ENCODE measurements at regions not wholly inside any gene's neighbourhood (a gene's known extent, or its start where the extent isn't known, plus 50 kb on each side); places are given as distances from the start of the nearest gene placed in this dataset.

DNA sequence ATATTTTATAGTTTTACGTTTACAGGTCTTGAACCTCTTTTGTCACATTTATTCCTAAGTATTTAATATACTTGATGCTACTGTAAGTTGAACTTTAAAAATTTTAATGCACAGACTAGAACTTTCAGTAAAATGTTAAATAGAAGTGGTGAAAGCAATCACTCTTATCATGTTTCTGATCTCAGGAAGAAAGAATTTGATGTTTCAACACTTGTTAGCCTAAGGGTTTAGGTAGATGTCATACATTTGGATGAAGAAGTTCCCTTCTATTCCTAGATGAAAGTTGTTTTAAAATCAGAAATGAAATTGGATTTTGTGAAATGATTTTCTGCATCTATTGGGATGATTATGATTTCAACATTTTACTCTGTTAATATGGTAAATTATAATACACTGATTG lies 63.6 kb upstream of the TTLL7 start:
- Histone ChIP-seq H3K4me3 (ENCODE audit: low read length) (no peak overlapping the region), H4K5ac (ENCODE audit: low read length) (no peak overlapping the region), H2BK5ac (ENCODE audit: low read length) (no peak overlapping the region), H3K4ac (ENCODE audit: low read depth, low read length) (no peak overlapping the region), H3K79me1 (ENCODE audit: low read length) (no peaks in the 10 kb centered on the region), H3K56ac (ENCODE audit: low read length) (no peak overlapping the region), H3K79me2 (ENCODE audit: control insufficient read depth, insufficient read depth, low read length) (no peaks in the 10 kb centered on the region), H3K4me2 (ENCODE audit: low read length) (no peak overlapping the region), H3K4me1 (ENCODE audit: control insufficient read depth, low read depth, low read length) (no peaks in the 10 kb centered on the region), H2BK15ac (replicated peaks; ENCODE audit: low read depth) (no peak overlapping the region), H3K27ac (ENCODE audit: low read depth, low read length) (no peak overlapping the region), H3K9ac (ENCODE audit: low read length) (no peak overlapping the region), H4K8ac (ENCODE audit: low read depth, low read length) (no peak overlapping the region), H3K36me3 (ENCODE audit: control insufficient read depth, insufficient read depth, low read length) (no peaks in the 10 kb centered on the region), H2AK5ac (ENCODE audit: low read length) (no peak overlapping the region), H2BK120ac (ENCODE audit: low read depth, low read length) (no peak overlapping the region), H3K27me3 (ENCODE audit: insufficient read depth, low read length, poor library complexity) (no peaks in the 10 kb centered on the region), H3K23ac (ENCODE audit: low read length) (no peak overlapping the region), H3K18ac (ENCODE audit: low read length) (no peak overlapping the region)
- no CpG with 5 or more reads among the region's 1 CpG for WGBS (ENCODE audit: extremely low coverage, insufficient coverage, low lambda C conversion rate)
- no peak for DNase-seq

GRCh38 chr1:84061336-84061735 lies 62.4 kb upstream of the TTLL7 start:
- no peak for DNase-seq

DNA sequence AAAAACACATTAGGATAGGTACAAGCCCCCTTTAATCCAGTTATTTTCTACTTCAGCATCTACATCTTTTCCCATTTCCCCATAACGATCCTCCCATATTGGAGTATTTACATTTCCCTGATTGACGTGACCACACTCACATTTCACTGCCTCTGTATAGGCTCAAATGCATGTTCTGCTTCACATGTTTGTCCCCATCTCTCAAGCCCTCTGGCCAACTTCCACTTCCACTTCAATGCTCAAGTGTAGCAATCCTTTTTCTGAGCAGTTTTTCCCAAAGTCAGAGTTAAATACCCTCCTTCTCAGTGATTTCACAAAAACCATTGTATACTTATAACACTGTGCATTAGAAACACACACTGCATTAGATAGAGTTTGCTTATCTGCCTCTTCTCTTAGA lies 61.8 kb upstream of the TTLL7 start:
- Histone ChIP-seq H3K36me3 (ENCODE audit: control insufficient read depth, insufficient read depth, low read length) (no peaks in the 10 kb centered on the region), H3K4me3 (ENCODE audit: low read length) (no peak overlapping the region), H2BK5ac (ENCODE audit: low read length) (no peak overlapping the region), H3K27ac (ENCODE audit: low read depth, low read length) (no peak overlapping the region), H3K4me2 (ENCODE audit: low read length) (no peak overlapping the region), H3K4ac (ENCODE audit: low read depth, low read length) (no peak overlapping the region), H2AK5ac (ENCODE audit: low read length) (no peak overlapping the region), H2BK120ac (ENCODE audit: low read depth, low read length) (no peak overlapping the region), H2BK15ac (replicated peaks; ENCODE audit: low read depth) (no peak overlapping the region), H4K5ac (ENCODE audit: low read length) (no peak overlapping the region), H3K4me1 (ENCODE audit: control insufficient read depth, low read depth, low read length) (no peaks in the 10 kb centered on the region), H3K27me3 (ENCODE audit: insufficient read depth, low read length, poor library complexity) (no peaks in the 10 kb centered on the region), H3K56ac (ENCODE audit: low read length) (no peak overlapping the region), H3K79me2 (ENCODE audit: control insufficient read depth, insufficient read depth, low read length) (no peaks in the 10 kb centered on the region), H3K18ac (ENCODE audit: low read length) (no peak overlapping the region), H3K23ac (ENCODE audit: low read length) (no peak overlapping the region), H4K8ac (ENCODE audit: low read depth, low read length) (no peak overlapping the region), H3K79me1 (ENCODE audit: low read length) (no peaks in the 10 kb centered on the region), H3K9ac (ENCODE audit: low read length) (no peak overlapping the region)
- WGBS (ENCODE audit: extremely low coverage, insufficient coverage, low lambda C conversion rate), result no CpG with 5 or more reads among the region's 2 CpGs
- no peak for DNase-seq

More at GRCh38 chr1:84061336-84061735, 62.4 kb upstream of the TTLL7 start:
- Histone ChIP-seq H3K4me2 (ENCODE audit: low read length) (no peak overlapping the region), H3K36me3 (ENCODE audit: control insufficient read depth, insufficient read depth, low read length) (no peaks in the 10 kb centered on the region), H3K18ac (ENCODE audit: low read length) (no peak overlapping the region), H3K9ac (ENCODE audit: low read length) (no peak overlapping the region), H3K4me1 (ENCODE audit: control insufficient read depth, low read depth, low read length) (no peaks in the 10 kb centered on the region), H2BK5ac (ENCODE audit: low read length) (no peak overlapping the region), H3K27me3 (ENCODE audit: insufficient read depth, low read length, poor library complexity) (no peaks in the 10 kb centered on the region), H3K23ac (ENCODE audit: low read length) (no peak overlapping the region), H3K79me2 (ENCODE audit: control insufficient read depth, insufficient read depth, low read length) (no peaks in the 10 kb centered on the region), H2AK5ac (ENCODE audit: low read length) (no peak overlapping the region), H3K56ac (ENCODE audit: low read length) (no peak overlapping the region), H3K4ac (ENCODE audit: low read depth, low read length) (no peak overlapping the region), H3K79me1 (ENCODE audit: low read length) (no peaks in the 10 kb centered on the region), H3K4me3 (ENCODE audit: low read length) (no peak overlapping the region), H4K8ac (ENCODE audit: low read depth, low read length) (no peak overlapping the region), H2BK15ac (replicated peaks; ENCODE audit: low read depth) (no peak overlapping the region), H3K27ac (ENCODE audit: low read depth, low read length) (no peak overlapping the region), H2BK120ac (ENCODE audit: low read depth, low read length) (no peak overlapping the region), H4K5ac (ENCODE audit: low read length) (no peak overlapping the region)
- no CpG with 5 or more reads among the region's 2 CpGs for WGBS (ENCODE audit: extremely low coverage, insufficient coverage, low lambda C conversion rate)

GRCh38 chr1:84048820-84049219 lies 49.9 kb upstream of the TTLL7 start:
- H3K4me3 ChIP-seq (ENCODE audit: low read length), result no peak overlapping the region
- H3K23ac ChIP-seq (ENCODE audit: low read length), result no peak overlapping the region
- no peak overlapping the region for H3K9ac ChIP-seq (ENCODE audit: low read length)
- H3K79me2 ChIP-seq (ENCODE audit: control insufficient read depth, insufficient read depth, low read length), result no peaks in the 10 kb centered on the region
- H4K8ac ChIP-seq (ENCODE audit: low read depth, low read length), result no peak overlapping the region
- no peak overlapping the region for H3K56ac ChIP-seq (ENCODE audit: low read length)
- H3K27ac ChIP-seq (ENCODE audit: low read depth, low read length), result no peak overlapping the region
- no CpG with 5 or more reads among the region's 2 CpGs for WGBS (ENCODE audit: extremely low coverage, insufficient coverage, low lambda C conversion rate)
- H4K5ac ChIP-seq (ENCODE audit: low read length), result no peak overlapping the region
- H2BK5ac ChIP-seq (ENCODE audit: low read length), result no peak overlapping the region
- no peak for DNase-seq
- no peak overlapping the region for H3K4me2 ChIP-seq (ENCODE audit: low read length)
- H2BK120ac ChIP-seq (ENCODE audit: low read depth, low read length), result no peak overlapping the region
- no peak overlapping the region for H2BK15ac ChIP-seq (replicated peaks; ENCODE audit: low read depth)
- H3K4ac ChIP-seq (ENCODE audit: low read depth, low read length), result no peak overlapping the region
- H3K18ac ChIP-seq (ENCODE audit: low read length), result no peak overlapping the region
- no peaks in the 10 kb centered on the region for H3K36me3 ChIP-seq (ENCODE audit: control insufficient read depth, insufficient read depth, low read length)
- H3K79me1 ChIP-seq (ENCODE audit: low read length), result no peaks in the 10 kb centered on the region
- no peak overlapping the region for H2AK5ac ChIP-seq (ENCODE audit: low read length)
- H3K27me3 ChIP-seq (ENCODE audit: insufficient read depth, low read length, poor library complexity), result no peaks in the 10 kb centered on the region
- H3K4me1 ChIP-seq (ENCODE audit: control insufficient read depth, low read depth, low read length), result no peaks in the 10 kb centered on the region
